HG02623 (cell line): ENCODE measurements at regions not wholly inside any gene's neighbourhood (a gene's known extent, or its start where the extent isn't known, plus 50 kb on each side); places are given as distances from the start of the nearest gene placed in this dataset.
"Not testable (repeated sequence)": the region's sequence is repeated elsewhere in the genome, so short reads cannot be mapped to it uniquely, and the experiment has no call there.

Experiments used
- ATAC-seq: cut with Tn5 transposase; IDR thresholded peaks from one replicate; pipeline ENCODE4 v1.9.1; 2021; ENCODE audit warnings: moderate library complexity; ENCODE audit not compliant: unreplicated experiment

DNA sequence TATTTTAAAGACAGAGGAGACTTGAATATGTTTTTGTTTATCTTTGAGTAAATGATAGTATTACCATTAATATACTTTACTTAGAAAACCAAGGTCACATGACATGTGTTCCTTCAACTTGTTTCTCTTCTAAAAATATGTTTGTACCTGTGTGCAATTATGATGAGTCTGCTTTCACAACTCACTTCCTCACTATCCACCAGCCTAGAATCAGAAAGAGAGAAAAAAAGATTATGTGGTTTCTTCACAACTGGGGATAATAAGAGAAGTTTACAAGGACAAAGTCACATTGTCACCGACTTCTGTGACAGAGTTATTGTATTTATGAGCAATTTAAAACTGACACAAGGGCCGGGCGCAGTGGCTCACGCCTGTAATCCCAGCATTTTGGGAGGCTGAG is 1112.1 kb downstream of the RPA4 start:
- no peak for ATAC-seq

- no peak for ATAC-seq
These were observed 1145.0 kb downstream of the RPA4 start for GRCh38 chrX:98028691-98029090.

- no peak for ATAC-seq
These were observed 1146.2 kb downstream of the RPA4 start for GRCh38 chrX:98029861-98030260.

DNA sequence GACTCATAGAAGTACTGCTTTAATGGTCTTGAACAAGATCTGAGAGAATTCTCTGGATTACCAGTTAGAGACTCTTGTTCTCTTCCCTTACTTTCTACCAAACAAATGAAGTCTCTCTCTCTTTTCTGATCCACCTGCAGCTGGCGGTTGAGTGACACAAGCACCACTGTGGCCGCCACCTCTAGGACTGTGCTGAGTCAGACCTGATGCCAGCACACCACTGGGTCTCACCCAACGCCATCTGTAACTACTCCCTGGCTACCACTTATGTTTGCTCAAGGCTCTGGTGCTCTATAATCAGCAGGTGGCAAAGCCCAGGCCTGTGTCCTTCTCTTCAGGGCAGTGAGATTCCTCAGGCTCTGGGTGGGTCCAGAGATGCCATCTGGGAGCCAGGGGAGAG is 1173.5 kb downstream of the RPA4 start:
- no peak for ATAC-seq

- no peak for ATAC-seq
These were observed 1181.4 kb downstream of the RPA4 start for GRCh38 chrX:98065151-98065550.

DNA sequence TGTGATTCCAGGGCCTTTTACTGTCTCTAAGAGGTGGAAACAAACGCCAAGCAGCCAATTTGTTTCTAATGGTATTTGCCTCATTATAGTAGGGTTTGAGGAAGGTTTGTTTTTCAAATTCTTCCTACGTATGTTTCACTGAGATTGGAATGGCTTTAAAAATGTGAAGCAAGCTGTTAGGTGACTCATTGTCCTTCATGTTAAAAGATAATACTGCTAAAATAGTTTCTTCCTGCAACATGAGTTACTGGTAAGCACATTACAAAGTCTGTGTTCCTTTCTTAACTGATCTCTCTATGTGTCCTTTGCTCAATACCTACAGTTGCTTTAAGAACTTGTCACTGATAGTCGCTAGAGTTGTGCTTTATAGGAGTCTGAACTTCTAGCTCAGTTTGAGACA is 1183.9 kb downstream of the RPA4 start:
- ATAC-seq = no peak

DNA sequence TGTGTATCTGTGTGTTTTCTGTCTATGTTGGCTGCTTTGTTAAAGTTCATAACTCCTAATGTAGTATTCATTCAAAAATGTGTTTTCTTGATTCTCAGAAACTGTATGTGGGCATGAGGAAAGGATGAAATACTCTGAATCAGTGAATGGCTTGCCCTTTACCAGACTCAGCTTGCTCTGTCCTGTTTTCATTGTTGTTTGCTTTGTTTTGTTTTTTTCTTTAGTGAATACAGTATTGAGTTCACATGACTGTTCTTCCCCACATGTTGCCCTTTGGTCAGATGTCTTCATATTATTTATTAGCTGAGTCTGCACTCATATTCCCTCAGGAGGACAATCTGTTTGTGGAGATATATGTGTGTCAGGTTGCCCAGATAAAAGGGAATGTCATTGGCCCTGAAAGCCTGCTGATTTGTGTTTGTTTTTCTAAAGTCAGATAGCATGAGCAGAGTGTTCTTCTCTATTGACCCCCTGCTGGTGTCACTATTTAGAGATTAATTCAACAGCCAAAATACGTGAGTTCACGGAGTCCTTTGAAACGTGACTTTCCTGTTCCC is 1184.4 kb downstream of the RPA4 start:
- ATAC-seq = no peak

GRCh38 chrX:98071331-98071730 is 1187.6 kb downstream of the RPA4 start:
- no peak for ATAC-seq

- ATAC-seq = no peak
These were observed 1193.7 kb downstream of the RPA4 start for GRCh38 chrX:98077440-98077839.

GRCh38 chrX:98111684-98112083 is 1228.0 kb downstream of the RPA4 start:
- no peak for ATAC-seq

GRCh38 chrX:98114021-98114420 is 1230.3 kb downstream of the RPA4 start:
- no peak for ATAC-seq

DNA sequence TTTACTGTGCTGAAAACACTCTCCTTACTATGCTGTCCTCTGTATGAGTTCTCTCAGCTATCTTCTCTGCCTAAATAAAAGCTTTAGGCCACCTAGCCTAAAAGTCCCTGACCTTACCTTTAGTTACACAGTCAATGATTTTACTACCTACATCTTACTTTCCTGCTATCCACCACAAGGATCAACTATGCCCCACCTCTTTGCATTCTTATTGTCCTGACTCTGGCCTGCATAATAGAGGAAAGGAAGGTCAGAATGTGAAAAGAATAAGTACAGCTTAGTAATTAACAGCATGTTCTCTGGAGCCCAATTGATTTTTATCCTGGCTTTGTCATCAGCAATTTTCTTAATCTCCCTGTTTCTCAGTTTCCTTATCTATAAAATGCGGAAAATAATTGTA is 1257.8 kb downstream of the RPA4 start:
- no peak for ATAC-seq

DNA sequence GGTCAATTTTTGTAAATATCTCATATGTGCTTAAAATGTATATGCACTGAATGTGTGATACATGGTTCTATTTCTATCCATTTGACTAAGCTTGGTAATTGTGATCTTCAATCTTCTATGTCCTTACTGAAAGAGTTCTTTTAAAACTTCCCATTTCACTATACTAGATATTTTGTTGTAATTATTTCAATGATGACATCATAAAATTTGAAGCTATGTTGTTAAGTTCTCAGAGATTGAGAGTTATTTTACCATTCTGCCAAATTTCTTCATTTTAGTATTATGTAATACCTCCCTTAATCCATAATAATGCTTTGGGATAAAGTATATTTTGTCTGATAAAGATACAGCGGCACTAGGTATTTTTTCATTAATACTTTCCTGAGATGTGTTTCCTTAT is 1307.3 kb downstream of the RPA4 start:
- no peak for ATAC-seq

- ATAC-seq = no peak
These were observed 1310.3 kb downstream of the RPA4 start for GRCh38 chrX:98194036-98194435.

- no peak for ATAC-seq
These were observed 1320.1 kb downstream of the RPA4 start for GRCh38 chrX:98203800-98204199.

DNA sequence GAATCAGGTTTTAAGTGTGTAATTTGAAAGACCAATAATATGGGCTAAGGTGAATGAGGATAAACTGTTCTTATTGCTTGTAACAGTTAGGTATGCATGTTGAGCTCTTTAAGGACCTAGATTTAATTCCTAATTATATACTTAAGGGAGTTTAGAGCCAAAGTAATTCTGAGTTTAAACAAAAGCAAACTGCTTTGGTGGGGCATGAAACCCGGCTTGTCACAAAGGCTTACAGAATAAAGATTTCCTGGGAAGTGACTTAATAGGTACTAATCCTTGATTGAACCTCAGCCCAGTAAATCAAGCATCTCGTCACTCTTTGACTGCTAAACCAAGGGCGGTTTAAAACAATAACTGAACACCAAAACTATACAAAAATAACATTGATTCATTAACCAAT is 1324.2 kb downstream of the RPA4 start:
- ATAC-seq = no peak

- no peak for ATAC-seq
These were observed 1347.3 kb downstream of the RPA4 start for GRCh38 chrX:98231003-98231402.

DNA sequence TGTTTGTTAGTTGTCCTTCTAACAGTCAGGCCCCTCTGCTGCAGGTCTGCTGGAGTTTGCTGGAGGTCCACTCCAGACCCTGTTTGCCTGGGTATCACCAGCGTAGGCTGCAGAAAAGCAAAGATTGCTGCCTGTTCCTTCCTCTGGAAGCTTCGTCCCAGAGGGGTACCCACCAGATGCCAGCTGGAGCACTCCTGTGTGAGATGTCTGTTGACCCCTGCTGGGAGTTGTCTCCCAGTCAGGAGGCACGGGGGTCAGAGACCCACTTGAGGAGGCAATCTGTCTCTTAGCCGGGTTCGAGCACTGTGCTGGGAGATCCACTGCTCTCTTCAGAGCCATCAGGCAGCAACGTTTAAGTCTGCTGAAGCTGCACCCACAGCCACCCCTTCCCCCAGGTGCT is 1356.4 kb downstream of the RPA4 start:
- ATAC-seq = not testable (repeated sequence)

DNA sequence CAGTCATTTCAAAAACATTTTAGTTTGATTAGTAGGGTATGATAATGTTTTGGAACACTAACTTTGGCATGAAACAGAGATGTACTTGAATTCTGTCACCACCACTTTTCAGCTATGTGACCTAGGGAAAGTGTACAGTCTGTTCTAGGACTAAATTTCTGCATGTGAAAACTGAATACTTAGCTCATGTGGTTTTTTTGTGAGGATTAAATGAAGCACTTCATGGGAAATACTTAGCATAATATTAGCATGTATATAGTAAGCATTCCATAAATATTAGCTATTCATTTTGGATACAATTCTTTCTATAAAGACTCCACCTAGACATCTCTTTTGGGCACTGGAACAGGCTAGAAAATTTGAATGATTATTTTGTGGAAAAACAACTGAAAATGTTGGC is 1379.4 kb downstream of the RPA4 start:
- no peak for ATAC-seq

- ATAC-seq = no peak
These were observed 1406.0 kb downstream of the RPA4 start for GRCh38 chrX:98289726-98290125.

- ATAC-seq = no peak
These were observed 1410.6 kb downstream of the RPA4 start for GRCh38 chrX:98294310-98294709.

GRCh38 chrX:98296129-98296528 is 1412.4 kb downstream of the RPA4 start:
- no peak for ATAC-seq

DNA sequence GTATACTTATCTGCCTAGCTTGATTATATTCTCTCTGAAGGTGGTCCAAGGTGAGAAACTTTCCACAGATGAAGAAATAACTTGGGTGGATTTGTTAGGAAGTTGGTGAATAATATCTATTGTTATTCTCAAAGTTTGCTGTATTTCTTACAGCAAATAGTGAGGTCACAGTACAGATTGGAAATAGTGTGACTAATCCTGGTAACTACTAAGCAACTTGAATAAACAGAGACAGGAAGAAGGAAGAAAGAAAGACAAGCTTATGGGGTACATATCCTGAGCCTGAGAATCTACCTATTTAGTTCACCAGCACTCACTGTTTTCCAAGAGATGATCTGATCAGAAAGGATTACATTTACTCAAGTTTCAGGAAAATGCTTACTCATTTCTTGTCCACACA is 1416.1 kb downstream of the RPA4 start:
- no peak for ATAC-seq

GRCh38 chrX:98300536-98300935 is 1416.8 kb downstream of the RPA4 start:
- not testable (repeated sequence) for ATAC-seq
